ENCODE measurements at regions not wholly inside any gene's neighbourhood (a gene's known extent, or its start where the extent isn't known, plus 50 kb on each side); places are given as distances from the start of the nearest gene placed in this dataset.
A peak's percentile ranks its signal among the peaks of the same experiment; 100 is the strongest.

- no peak for DNase-seq
Observed at GRCh38 chr14:97838986-97839385, 1041.8 kb downstream of the VRK1 start.

- no peak for DNase-seq
Observed at GRCh38 chr14:97840159-97840558, 1043.0 kb downstream of the VRK1 start.

- no peak for DNase-seq
Observed at GRCh38 chr14:97841762-97842161, 1044.6 kb downstream of the VRK1 start.

- no peak for DNase-seq
Observed at GRCh38 chr14:97843066-97843465, 1045.9 kb downstream of the VRK1 start.

- DNase-seq = no peak
Observed at GRCh38 chr14:97844042-97844441, 1046.9 kb downstream of the VRK1 start.

- DNase-seq = no peak
Observed at GRCh38 chr14:97846156-97846555, 1049.0 kb downstream of the VRK1 start.

GRCh38 chr14:97848317-97848980 is 1051.3 kb downstream of the VRK1 start:
- peak; percentile 95 for DNase-seq

- no peak for DNase-seq
Observed at GRCh38 chr14:97850466-97850865, 1053.3 kb downstream of the VRK1 start.

- DNase-seq = no peak
Observed at GRCh38 chr14:97850886-97851285, 1053.7 kb downstream of the VRK1 start.

GRCh38 chr14:97851428-97851995 is 1054.3 kb downstream of the VRK1 start:
- DNase-seq = peak; percentile 37

- DNase-seq = no peak
Observed at GRCh38 chr14:97854918-97855317, 1057.7 kb downstream of the VRK1 start.

GRCh38 chr14:97866195-97866594 is 1069.0 kb downstream of the VRK1 start:
- no peak for DNase-seq

- no peak for DNase-seq
Observed at GRCh38 chr14:97866664-97867063, 1069.5 kb downstream of the VRK1 start.

GRCh38 chr14:97873291-97873690 is 1076.1 kb downstream of the VRK1 start:
- no peak for DNase-seq

GRCh38 chr14:97874394-97874793 is 1077.2 kb downstream of the VRK1 start:
- no peak for DNase-seq

- DNase-seq = no peak
Observed at GRCh38 chr14:97878206-97878605, 1081.0 kb downstream of the VRK1 start.

- DNase-seq = no peak
Observed at GRCh38 chr14:97878727-97879126, 1081.5 kb downstream of the VRK1 start.

GRCh38 chr14:97887690-97888089 is 1090.5 kb downstream of the VRK1 start:
- no peak for DNase-seq

- no peak for DNase-seq
Observed at GRCh38 chr14:97888331-97888730, 1091.1 kb downstream of the VRK1 start.

- DNase-seq = no peak
Observed at GRCh38 chr14:97891515-97891914, 1094.3 kb downstream of the VRK1 start.

- DNase-seq = no peak
Observed at GRCh38 chr14:97894552-97894951, 1097.4 kb downstream of the VRK1 start.

GRCh38 chr14:97900196-97900854 is 1103.1 kb downstream of the VRK1 start:
- no peak for DNase-seq

GRCh38 chr14:97902630-97903029 is 1105.4 kb downstream of the VRK1 start:
- no peak for DNase-seq

- DNase-seq = no peak
Observed at GRCh38 chr14:97903821-97904220, 1106.6 kb downstream of the VRK1 start.

- DNase-seq = no peak
Observed at GRCh38 chr14:97912217-97912616, 1115.0 kb downstream of the VRK1 start.

Measured in NCI-H1105 treated with DMSO at 0.1 percent for 48 hours (cell line).